Breast epithelium (tissue), 4 donors: ENCODE measurements at regions not wholly inside any gene's neighbourhood (a gene's known extent, or its start where the extent isn't known, plus 50 kb on each side); places are given as distances from the start of the nearest gene placed in this dataset.

ENCODE experiments used
- DNase-seq, 2 donors: peaks; one replicate each; pipeline ENCODE4 v3.0.0-alpha.2; 2019; ENCODE audit warnings: low spot score in 2 of 2
- H3K27ac ChIP-seq, 2 donors: fragments of 200-600 bp; sonication (generic) in 1 of 2; one replicate each; pipeline ENCODE4 v1.5.1; 2016 to 2019; ENCODE audit warnings: mild to moderate bottlenecking in 1 of 2
- H3K27me3 ChIP-seq, 2 donors: fragments of 200-600 bp; sonication (generic) in 1 of 2; one replicate each; pipeline versions ENCODE4 v1.5.1 to v1.6.0; 2017 to 2019; ENCODE audit warnings: control low read depth in 1 of 2, mild to moderate bottlenecking in 1 of 2
- H3K36me3 ChIP-seq: fragments of 200-600 bp; one replicate; pipeline ENCODE4 v1.5.1; 2019
- H3K4me1 ChIP-seq, 2 donors: fragments of 200-600 bp; sonication (generic); one replicate each; pipeline ENCODE4 v1.5.1; 2016 to 2019; ENCODE audit warnings: control low read depth in 1 of 2
- H3K4me3 ChIP-seq, 3 donors: fragments of 200-600 bp; sonication (generic); 1 replicate in 2 of 3; 2 replicates in 1 of 3; pipeline ENCODE4 v1.5.1; 2016 to 2019; ENCODE audit warnings: mild to moderate bottlenecking in 3 of 3, moderate library complexity in 2 of 3
- H3K9me3 ChIP-seq, 2 donors: fragments of 200-600 bp; sonication (generic) in 1 of 2; one replicate each; pipeline ENCODE4 v1.5.1; 2016 to 2019; ENCODE audit warnings: control low read depth in 1 of 2
- POLR2A ChIP-seq: fragments of 450-650 bp; IDR thresholded peaks from one replicate; pipeline ENCODE4 v1.6.1; 2016; ENCODE audit warnings: antibody characterized with exemption, mild to moderate bottlenecking, moderate library complexity
- POLR2AphosphoS5 ChIP-seq, 3 donors: sonication (generic); formaldehyde crosslinking; IDR thresholded peaks; one replicate each; pipeline ENCODE4 v1.6.1; 2017; ENCODE audit warnings: antibody characterized with exemption in 3 of 3
- intact Hi-C: fragments of 100-400 bp; cut with DNase I; formaldehyde crosslinking; loops from one replicate; pipeline ENCODE4 v1.15.1; 2023; ENCODE audit warnings: low total_unique reads
- TF ChIP-seq, protein P1 (sequence below), 3 donors: fragments of 450-650 bp; IDR thresholded peaks; one replicate each; pipeline ENCODE4 v1.5.1; 2016 to 2017; ENCODE audit warnings: antibody characterized with exemption in 3 of 3, mild to moderate bottlenecking in 3 of 3, moderate library complexity in 3 of 3

DNA sequence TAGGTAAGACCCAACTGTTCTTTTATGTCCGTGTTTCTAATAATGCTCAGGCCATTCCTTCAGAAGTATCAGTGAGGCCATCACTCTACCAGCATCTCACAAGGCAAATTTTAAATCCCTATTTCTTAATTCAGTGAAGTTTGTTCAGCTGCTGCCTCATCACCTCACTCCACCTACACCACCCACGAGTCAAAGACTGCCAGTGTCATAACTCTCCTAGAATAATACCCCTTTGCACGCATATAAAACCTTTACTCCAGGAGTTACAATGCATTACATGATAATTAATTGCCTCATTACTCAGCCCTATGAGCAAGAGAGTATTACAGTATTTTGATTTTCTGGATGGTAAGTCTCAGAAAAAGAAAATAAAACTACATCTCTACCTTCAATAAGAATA, 793.6 kb downstream of the TFAP2A start:
- H3K9me3 ChIP-seq = no peaks in the 10 kb centered on the region
- intact Hi-C loops = no loop called here
- TF ChIP-seq, protein P1, sequence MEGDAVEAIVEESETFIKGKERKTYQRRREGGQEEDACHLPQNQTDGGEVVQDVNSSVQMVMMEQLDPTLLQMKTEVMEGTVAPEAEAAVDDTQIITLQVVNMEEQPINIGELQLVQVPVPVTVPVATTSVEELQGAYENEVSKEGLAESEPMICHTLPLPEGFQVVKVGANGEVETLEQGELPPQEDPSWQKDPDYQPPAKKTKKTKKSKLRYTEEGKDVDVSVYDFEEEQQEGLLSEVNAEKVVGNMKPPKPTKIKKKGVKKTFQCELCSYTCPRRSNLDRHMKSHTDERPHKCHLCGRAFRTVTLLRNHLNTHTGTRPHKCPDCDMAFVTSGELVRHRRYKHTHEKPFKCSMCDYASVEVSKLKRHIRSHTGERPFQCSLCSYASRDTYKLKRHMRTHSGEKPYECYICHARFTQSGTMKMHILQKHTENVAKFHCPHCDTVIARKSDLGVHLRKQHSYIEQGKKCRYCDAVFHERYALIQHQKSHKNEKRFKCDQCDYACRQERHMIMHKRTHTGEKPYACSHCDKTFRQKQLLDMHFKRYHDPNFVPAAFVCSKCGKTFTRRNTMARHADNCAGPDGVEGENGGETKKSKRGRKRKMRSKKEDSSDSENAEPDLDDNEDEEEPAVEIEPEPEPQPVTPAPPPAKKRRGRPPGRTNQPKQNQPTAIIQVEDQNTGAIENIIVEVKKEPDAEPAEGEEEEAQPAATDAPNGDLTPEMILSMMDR (IDR thresholded peaks at IDR 0.05) = no peak
- TF ChIP-seq POLR2A (no peak), POLR2AphosphoS5 (IDR thresholded peaks at IDR 0.05) (no peak)
- H3K4me1 ChIP-seq = no peaks in the 10 kb centered on the region
- no peak for DNase-seq
- H3K27me3 ChIP-seq = no peaks in the 10 kb centered on the region
- peaks cover 3% of the 10 kb centered on the region for H3K36me3 ChIP-seq
- H3K4me3 ChIP-seq = no peak overlapping the region
- no peak overlapping the region for H3K27ac ChIP-seq

DNA sequence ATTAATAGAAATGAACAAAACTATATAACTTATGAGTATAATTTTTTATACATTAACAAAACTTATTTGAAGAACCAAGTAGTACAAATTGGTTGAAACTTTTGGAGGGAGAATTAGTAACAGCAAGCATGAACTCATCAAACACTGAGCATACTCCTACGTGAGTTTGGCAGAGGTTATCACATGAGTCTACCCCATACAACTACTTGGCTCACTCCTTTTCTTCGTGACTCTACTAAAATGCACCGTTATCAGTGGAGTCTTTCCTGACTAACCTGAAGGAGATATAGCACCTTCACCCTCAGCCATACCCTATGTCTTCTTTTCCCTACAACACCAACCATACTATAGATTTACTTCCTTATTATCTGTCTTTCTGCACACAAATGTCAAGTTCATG, 794.2 kb downstream of the TFAP2A start:
- Histone ChIP-seq H3K27ac (no peak overlapping the region), H3K9me3 (no peaks in the 10 kb centered on the region), H3K27me3 (no peaks in the 10 kb centered on the region), H3K4me1 (no peaks in the 10 kb centered on the region), H3K4me3 (no peak overlapping the region), H3K36me3 (no peaks in the 10 kb centered on the region)
- no peak for DNase-seq
- no peak for TF ChIP-seq POLR2A
- intact Hi-C loops = no loop called here

DNA sequence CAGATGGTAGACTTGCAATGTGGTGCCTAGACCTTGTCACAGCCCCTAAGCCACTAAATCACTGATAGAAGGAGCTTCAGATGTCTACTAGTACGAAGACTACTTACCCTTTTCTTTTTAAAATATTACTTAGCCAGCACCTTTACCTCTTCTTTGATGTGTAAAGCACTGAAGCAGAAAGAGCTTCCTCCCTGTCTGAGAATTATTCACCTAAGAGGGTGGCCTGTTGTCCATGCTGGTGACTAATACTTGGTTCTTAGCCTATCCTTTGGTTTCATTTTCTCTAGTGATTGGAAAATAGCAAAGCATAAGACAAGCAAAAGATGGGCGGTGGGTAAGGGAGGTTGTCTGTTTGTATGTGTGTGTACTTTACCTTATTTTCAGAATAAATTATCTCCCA, 794.6 kb downstream of the TFAP2A start:
- Histone ChIP-seq H3K4me3 (no peak overlapping the region), H3K36me3 (no peaks in the 10 kb centered on the region), H3K4me1 (no peaks in the 10 kb centered on the region), H3K9me3 (no peaks in the 10 kb centered on the region), H3K27ac (no peak overlapping the region), H3K27me3 (no peaks in the 10 kb centered on the region)
- DNase-seq = no peak
- TF ChIP-seq POLR2A = no peak
- TF ChIP-seq, protein P1 (IDR thresholded peaks at IDR 0.05) = no peak
- no peak for TF ChIP-seq POLR2AphosphoS5 (IDR thresholded peaks at IDR 0.05)
- intact Hi-C loops = no loop called here

DNA sequence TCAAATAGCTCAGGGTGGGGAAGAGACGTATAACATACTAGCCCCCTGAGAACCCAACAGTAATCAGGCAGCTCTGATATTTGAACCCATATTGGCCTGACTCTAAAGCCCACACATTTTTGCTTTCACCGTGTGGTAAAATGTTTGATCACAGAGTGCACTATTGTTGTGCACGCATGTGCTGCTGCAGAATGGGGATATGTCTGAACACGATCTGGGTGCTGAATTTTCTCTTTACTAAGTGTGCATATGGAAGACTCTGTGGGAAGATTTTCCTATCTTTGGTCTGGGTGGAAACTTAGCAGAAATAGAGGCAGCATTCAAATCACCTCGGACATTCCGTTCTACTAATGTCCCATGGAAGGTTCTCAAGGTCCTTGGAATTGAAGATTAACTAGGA, 800.1 kb downstream of the TFAP2A start:
- no peaks in the 10 kb centered on the region for H3K4me1 ChIP-seq
- no peaks in the 10 kb centered on the region for H3K36me3 ChIP-seq
- no peak overlapping the region for H3K27ac ChIP-seq
- intact Hi-C loops = no loop called here
- DNase-seq = no peak
- H3K4me3 ChIP-seq = no peak overlapping the region
- no peaks in the 10 kb centered on the region for H3K9me3 ChIP-seq
- TF ChIP-seq POLR2AphosphoS5 (IDR thresholded peaks at IDR 0.05) (no peak), POLR2A (no peak)
- TF ChIP-seq, protein P1 (IDR thresholded peaks at IDR 0.05) = no peak
- H3K27me3 ChIP-seq = no peaks in the 10 kb centered on the region

DNA sequence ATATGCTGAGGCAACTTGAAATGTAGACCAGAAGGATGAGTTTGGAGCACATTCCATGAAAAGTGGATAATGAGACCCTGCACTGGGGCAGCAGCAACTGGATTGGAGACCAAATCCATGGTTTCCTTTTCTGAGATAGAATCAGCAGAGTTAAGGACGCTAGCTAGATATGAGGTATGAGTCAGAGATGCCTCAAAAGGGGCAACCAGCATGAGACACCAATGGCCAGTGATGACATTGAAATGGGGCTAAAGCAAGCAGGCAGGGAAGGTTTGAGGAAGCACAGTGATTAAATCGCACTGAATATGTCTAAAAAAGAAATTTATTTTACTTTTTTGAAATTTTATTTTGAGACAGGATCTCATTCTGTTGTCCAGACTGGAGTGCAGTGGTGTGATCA, 802.4 kb downstream of the TFAP2A start:
- H3K36me3 ChIP-seq = no peaks in the 10 kb centered on the region
- H3K27me3 ChIP-seq = no peaks in the 10 kb centered on the region
- no peak overlapping the region for H3K27ac ChIP-seq
- no peak overlapping the region for H3K4me3 ChIP-seq
- H3K4me1 ChIP-seq = no peaks in the 10 kb centered on the region
- intact Hi-C loops = no loop called here
- no peaks in the 10 kb centered on the region for H3K9me3 ChIP-seq
- TF ChIP-seq, protein P1 (IDR thresholded peaks at IDR 0.05) = no peak
- TF ChIP-seq POLR2A (no peak), POLR2AphosphoS5 (IDR thresholded peaks at IDR 0.05) (no peak)
- DNase-seq = no peak
